Astrocyte (in vitro differentiated cells and primary cell): ENCODE measurements at regions not wholly inside any gene's neighbourhood (a gene's known extent, or its start where the extent isn't known, plus 50 kb on each side); places are given as distances from the start of the nearest gene placed in this dataset.

ENCODE experiments used
- DNase-seq: peaks from one replicate; pipeline ENCODE4 v3.0.0-alpha.2; 2010; ENCODE audit warnings: low read depth
- FAIRE-seq: peaks from 2 replicates; lab custom pipeline; 2011; peaks lifted over from hg19 to GRCh38; lab: Jason Lieb, UNC
- H2AFZ ChIP-seq: 2 replicates; pipeline ENCODE4 v1.6.0; 2012; ENCODE audit warnings: low read depth, low read length, inconsistent platforms
- H3K27ac ChIP-seq: 2 replicates; pipeline ENCODE4 v1.5.1; 2011; ENCODE audit warnings: low read depth, low read length, inconsistent platforms
- H3K27me3 ChIP-seq: 2 replicates; pipeline ENCODE4 v1.6.0; 2011; ENCODE audit warnings: low read length, inconsistent platforms; ENCODE audit not compliant: insufficient read depth
- H3K36me3 ChIP-seq: 2 replicates; pipeline ENCODE4 v1.5.1; 2011; ENCODE audit warnings: low read length, inconsistent platforms; ENCODE audit not compliant: insufficient read depth
- H3K4me1 ChIP-seq: 2 replicates; pipeline ENCODE4 v1.5.1; 2011; ENCODE audit warnings: low read length, inconsistent platforms; ENCODE audit not compliant: insufficient read depth
- H3K4me2 ChIP-seq: 2 replicates; pipeline ENCODE4 v1.6.0; 2012; ENCODE audit warnings: low read length, inconsistent platforms
- H3K4me3 ChIP-seq: 2 replicates; pipeline ENCODE4 v1.5.1; 2011; ENCODE audit warnings: low read depth, mild to moderate bottlenecking, low read length, inconsistent platforms; ENCODE audit not compliant: insufficient read depth
- H3K79me2 ChIP-seq: 2 replicates; pipeline ENCODE4 v1.6.0; 2012; ENCODE audit warnings: mild to moderate bottlenecking, low read length, inconsistent platforms; ENCODE audit not compliant: insufficient read depth
- H3K9ac ChIP-seq: 2 replicates; pipeline ENCODE4 v1.6.0; 2012; ENCODE audit warnings: mild to moderate bottlenecking, low read length, inconsistent platforms
- H3K9me3 ChIP-seq: 2 replicates; pipeline ENCODE4 v1.5.1; 2012; ENCODE audit warnings: low read depth, mild to moderate bottlenecking, low read length, inconsistent platforms; ENCODE audit not compliant: insufficient read depth
- H4K20me1 ChIP-seq: 2 replicates; pipeline ENCODE4 v1.6.0; 2012; ENCODE audit warnings: low read length, inconsistent platforms; ENCODE audit not compliant: insufficient read depth
- H3K27ac Mint-ChIP-seq: one replicate; pipeline ENCODE4 v1.8.0; 2021; ENCODE audit warnings: mild to moderate bottlenecking, mixed read lengths; ENCODE audit not compliant: unreplicated experiment
- H3K27me3 Mint-ChIP-seq: one replicate; pipeline ENCODE4 v1.8.0; 2021; ENCODE audit warnings: low read depth, mixed read lengths; ENCODE audit not compliant: unreplicated experiment
- H3K36me3 Mint-ChIP-seq: one replicate; pipeline ENCODE4 v1.8.0; 2021; ENCODE audit warnings: low read depth, mixed read lengths; ENCODE audit not compliant: unreplicated experiment
- H3K4me1 Mint-ChIP-seq: one replicate; pipeline ENCODE4 v1.8.0; 2021; ENCODE audit warnings: low read depth, mixed read lengths; ENCODE audit not compliant: unreplicated experiment
- H3K4me3 Mint-ChIP-seq: one replicate; pipeline ENCODE4 v1.8.0; 2021; ENCODE audit warnings: mild to moderate bottlenecking, moderate library complexity, mixed read lengths; ENCODE audit not compliant: unreplicated experiment
- H3K9me3 Mint-ChIP-seq: one replicate; pipeline ENCODE4 v1.8.0; 2021; ENCODE audit warnings: mild to moderate bottlenecking, mixed read lengths; ENCODE audit not compliant: unreplicated experiment
- EZH2 ChIP-seq: IDR thresholded peaks from 2 replicates; pipeline ENCODE4 v1.6.1; 2012; ENCODE audit warnings: mild to moderate bottlenecking, low read length, inconsistent platforms; ENCODE audit not compliant: insufficient read depth
- TF ChIP-seq, protein P1 (sequence below): IDR thresholded peaks from 2 replicates; pipeline ENCODE4 v1.5.1; 2011; ENCODE audit warnings: low read depth, mild to moderate bottlenecking, inconsistent platforms, low read length, moderate library complexity; ENCODE audit not compliant: insufficient read depth

DNA sequence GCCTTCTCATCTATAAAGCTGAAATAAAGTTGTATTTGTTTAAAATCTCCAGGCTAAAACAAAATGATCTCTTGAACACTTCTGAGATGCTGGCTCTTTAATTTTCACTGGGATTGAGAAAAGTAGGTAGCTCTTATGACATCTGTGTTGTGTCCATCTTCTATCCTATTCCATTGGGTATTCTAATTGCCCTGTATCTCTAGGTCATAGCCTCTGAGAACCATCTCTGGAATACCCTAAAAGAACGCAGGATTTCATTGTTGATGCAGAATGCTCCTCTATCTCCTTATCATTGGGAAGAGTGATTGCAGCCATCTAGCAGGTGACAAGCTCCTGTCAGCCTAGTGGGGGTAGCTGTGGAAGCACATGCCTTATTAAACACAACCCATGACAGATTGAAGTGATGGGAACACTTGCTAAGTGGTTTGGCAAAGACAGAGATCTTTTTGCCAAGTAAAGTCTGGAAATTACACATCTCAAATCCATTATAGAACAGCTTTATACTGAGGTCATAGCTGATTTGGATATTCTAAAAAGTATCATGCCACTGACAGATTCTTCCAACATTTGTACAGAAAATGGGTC, 178.2 kb downstream of the TDRD15 start:
- FAIRE-seq, result no peak

GRCh38 chr2:21303876-21304275, 180.1 kb downstream of the TDRD15 start:
- Histone ChIP-seq H3K4me2 (no peak overlapping the region), H3K27ac (no peak overlapping the region)
- no peak overlapping the region for H3K4me3 Mint-ChIP-seq

More for the DNA sequence above, 178.2 kb downstream of the TDRD15 start:
- Histone ChIP-seq H3K9ac (no peak overlapping the region), H3K27me3 (no peaks in the 10 kb centered on the region), H4K20me1 (no peaks in the 10 kb centered on the region), H3K4me1 (no peaks in the 10 kb centered on the region), H3K4me2 (no peak overlapping the region), H3K36me3 (no peaks in the 10 kb centered on the region), H2AFZ (no peak overlapping the region), H3K9me3 (no peaks in the 10 kb centered on the region), H3K27ac (no peak overlapping the region), H3K79me2 (no peaks in the 10 kb centered on the region), H3K4me3 (no peak overlapping the region)
- Mint-ChIP-seq H3K27me3 (peaks cover 4% of the 10 kb centered on the region), H3K9me3 (no peaks in the 10 kb centered on the region), H3K27ac (no peak overlapping the region), H3K4me1 (no peaks in the 10 kb centered on the region), H3K36me3 (no peaks in the 10 kb centered on the region), H3K4me3 (no peak overlapping the region)
- no peak for DNase-seq
- TF ChIP-seq, protein P1, sequence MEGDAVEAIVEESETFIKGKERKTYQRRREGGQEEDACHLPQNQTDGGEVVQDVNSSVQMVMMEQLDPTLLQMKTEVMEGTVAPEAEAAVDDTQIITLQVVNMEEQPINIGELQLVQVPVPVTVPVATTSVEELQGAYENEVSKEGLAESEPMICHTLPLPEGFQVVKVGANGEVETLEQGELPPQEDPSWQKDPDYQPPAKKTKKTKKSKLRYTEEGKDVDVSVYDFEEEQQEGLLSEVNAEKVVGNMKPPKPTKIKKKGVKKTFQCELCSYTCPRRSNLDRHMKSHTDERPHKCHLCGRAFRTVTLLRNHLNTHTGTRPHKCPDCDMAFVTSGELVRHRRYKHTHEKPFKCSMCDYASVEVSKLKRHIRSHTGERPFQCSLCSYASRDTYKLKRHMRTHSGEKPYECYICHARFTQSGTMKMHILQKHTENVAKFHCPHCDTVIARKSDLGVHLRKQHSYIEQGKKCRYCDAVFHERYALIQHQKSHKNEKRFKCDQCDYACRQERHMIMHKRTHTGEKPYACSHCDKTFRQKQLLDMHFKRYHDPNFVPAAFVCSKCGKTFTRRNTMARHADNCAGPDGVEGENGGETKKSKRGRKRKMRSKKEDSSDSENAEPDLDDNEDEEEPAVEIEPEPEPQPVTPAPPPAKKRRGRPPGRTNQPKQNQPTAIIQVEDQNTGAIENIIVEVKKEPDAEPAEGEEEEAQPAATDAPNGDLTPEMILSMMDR, result no peak
- TF ChIP-seq EZH2, result no peak

DNA sequence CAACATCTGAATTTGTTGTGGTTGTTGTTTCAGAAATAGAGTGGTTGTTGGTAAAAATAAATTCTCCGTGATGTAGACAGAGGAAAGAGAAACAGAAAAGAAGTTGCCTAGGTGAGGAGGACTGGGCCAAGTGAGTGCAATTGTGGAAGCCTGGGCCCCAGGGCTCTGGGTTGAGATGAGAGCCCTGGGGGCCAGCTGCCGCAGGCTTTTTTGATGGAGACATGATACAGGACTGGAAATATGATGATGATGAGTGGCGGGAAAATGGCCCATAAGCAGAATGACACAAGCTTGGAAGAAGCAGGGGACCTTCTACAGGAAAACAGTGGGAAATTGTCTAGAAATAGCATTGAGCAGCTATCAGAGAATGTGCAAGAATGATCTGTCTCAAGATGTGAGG, 181.8 kb downstream of the TDRD15 start:
- H3K36me3 ChIP-seq, result no peaks in the 10 kb centered on the region
- H4K20me1 ChIP-seq, result no peaks in the 10 kb centered on the region
- H2AFZ ChIP-seq, result no peak overlapping the region
- H3K4me1 ChIP-seq, result no peaks in the 10 kb centered on the region
- H3K4me3 ChIP-seq, result no peak overlapping the region
- Mint-ChIP-seq H3K36me3 (no peaks in the 10 kb centered on the region), H3K27ac (no peak overlapping the region), H3K9me3 (no peaks in the 10 kb centered on the region), H3K4me3 (no peak overlapping the region), H3K27me3 (peaks cover 1% of the 10 kb centered on the region), H3K4me1 (no peaks in the 10 kb centered on the region)
- no peaks in the 10 kb centered on the region for H3K27me3 ChIP-seq
- DNase-seq (no peak), FAIRE-seq (no peak)
- TF ChIP-seq, protein P1, result no peak
- no peak for TF ChIP-seq EZH2
- no peaks in the 10 kb centered on the region for H3K9me3 ChIP-seq
- no peak overlapping the region for H3K9ac ChIP-seq
- no peak overlapping the region for H3K4me2 ChIP-seq
- no peak overlapping the region for H3K27ac ChIP-seq
- H3K79me2 ChIP-seq, result no peaks in the 10 kb centered on the region

More at GRCh38 chr2:21303876-21304275, 180.1 kb downstream of the TDRD15 start:
- TF ChIP-seq, protein P1, result no peak
- TF ChIP-seq EZH2, result no peak
- Histone ChIP-seq H3K9ac (no peak overlapping the region), H3K9me3 (no peaks in the 10 kb centered on the region), H3K79me2 (no peaks in the 10 kb centered on the region), H2AFZ (no peak overlapping the region), H3K36me3 (no peaks in the 10 kb centered on the region), H4K20me1 (no peaks in the 10 kb centered on the region), H3K4me3 (no peak overlapping the region), H3K4me1 (no peaks in the 10 kb centered on the region), H3K27me3 (no peaks in the 10 kb centered on the region)
- Mint-ChIP-seq H3K9me3 (no peaks in the 10 kb centered on the region), H3K27ac (no peak overlapping the region), H3K36me3 (no peaks in the 10 kb centered on the region), H3K27me3 (peaks cover 1% of the 10 kb centered on the region), H3K4me1 (no peaks in the 10 kb centered on the region)
- FAIRE-seq (no peak), DNase-seq (no peak)
